HG03442 (cell line): ENCODE measurements at regions not wholly inside any gene's neighbourhood (a gene's known extent, or its start where the extent isn't known, plus 50 kb on each side); places are given as distances from the start of the nearest gene placed in this dataset.

Experiments used
- ATAC-seq: cut with Tn5 transposase; IDR thresholded peaks from one replicate; pipeline ENCODE4 v1.9.1; 2021; ENCODE audit warnings: mild to moderate bottlenecking, moderate library complexity; ENCODE audit not compliant: unreplicated experiment

GRCh38 chr20:40925829-40926510, 102.7 kb upstream of the TOP1 start:
- no peak for ATAC-seq

DNA sequence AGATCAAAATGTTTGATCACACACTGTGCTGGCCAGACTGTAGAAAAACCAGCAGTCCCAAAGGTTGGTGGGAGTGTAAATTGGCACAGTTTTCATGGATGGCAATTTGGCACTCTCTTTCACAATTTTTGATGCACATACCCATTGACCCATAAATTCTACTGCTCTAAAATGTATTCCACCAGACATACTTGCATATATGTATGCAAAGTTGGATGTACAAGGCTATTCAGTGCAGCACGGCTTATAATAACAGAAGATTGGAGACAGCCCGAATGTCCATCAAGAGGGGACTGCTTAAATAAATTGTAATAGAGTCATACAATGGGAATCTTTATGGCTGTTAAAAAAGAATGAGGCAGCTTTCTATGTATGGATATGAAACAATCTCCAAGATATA, 101.7 kb upstream of the TOP1 start:
- no peak for ATAC-seq

DNA sequence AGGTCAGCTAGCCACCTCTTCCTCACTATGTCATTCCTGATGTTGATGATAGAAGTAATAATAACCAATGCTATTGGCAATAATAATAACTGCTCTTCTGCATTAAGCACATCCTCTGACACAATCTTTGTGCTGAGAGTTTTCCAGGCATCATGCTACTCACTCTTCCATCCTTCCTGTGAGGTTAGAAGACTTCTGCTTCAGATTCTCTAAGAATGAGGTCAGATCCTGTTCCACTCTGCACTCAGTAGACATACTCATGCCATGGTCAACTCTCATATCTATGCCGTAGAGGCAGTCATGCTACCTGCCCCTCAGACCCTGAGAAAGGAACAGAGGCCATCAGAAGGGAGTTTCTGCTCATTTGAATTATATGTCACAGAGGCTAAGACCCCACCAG, 98.1 kb upstream of the TOP1 start:
- ATAC-seq, result no peak

DNA sequence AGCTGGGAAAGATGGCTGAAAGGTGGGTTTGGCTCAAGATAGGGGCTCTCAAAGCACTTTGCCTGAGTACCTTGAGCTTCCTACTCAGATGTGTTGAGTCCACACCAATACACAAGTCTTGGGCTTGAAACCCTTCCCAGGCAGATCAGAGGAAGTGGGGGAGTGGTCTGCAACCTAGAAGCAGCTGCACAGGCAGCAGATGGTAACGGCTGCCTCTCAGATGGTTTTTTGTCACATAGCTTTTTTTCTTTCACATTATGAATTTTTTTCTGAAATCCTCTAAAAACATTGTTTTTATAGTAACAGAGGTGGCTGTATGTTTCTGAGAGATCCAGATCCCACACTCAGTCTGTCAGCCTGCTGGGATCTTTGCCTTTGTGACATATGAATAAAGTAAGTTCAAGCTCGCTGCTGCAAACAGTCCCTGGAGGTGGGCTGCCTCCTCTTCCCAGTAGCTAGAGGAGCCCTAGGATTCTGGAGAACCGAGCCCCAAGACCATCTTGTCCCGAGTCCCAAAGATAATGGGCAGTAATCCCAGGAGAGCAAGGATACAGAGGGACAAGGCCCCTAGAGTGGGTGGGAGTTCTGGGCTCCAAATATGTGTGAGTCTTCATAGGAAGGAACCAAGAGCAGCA, 97.1 kb upstream of the TOP1 start:
- no peak for ATAC-seq

DNA sequence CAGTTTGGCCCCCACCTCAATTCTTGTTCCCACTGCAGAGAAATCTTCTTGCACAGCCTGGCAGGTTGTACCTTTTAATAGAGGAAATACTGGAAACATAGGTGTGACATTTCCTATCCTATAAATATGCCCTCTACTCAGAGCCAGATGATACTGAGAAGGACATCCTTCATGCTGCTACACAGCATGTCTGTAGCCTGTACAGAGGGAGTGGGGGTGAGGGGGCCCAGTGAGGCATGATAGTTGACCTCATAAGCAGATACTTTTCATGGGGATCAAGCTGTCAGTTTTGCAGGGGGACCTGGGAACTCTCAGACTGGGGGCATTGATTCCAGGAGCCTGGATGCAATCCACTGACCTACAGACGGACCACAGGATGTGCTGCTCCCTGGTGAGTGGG, 96.2 kb upstream of the TOP1 start:
- ATAC-seq, result no peak

DNA sequence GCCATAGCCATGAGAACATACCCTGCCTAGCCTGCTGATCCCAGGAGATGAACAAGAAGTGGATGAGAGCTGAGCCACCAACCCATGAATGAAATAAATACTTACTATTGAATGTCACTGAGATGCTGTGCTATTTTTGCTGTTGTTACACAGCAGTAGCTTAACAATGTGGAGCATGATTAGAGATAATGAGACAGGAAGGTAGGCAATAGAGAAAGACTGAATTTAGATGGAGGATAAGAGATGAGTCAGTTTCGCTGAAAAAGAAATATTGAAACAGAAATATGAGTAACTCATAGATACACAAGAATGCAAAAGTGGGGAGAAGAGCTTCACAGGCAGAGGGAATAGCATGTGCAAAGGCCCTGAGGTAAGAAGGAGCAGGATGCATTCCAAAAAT, 94.9 kb upstream of the TOP1 start:
- ATAC-seq, result no peak

GRCh38 chr20:40938020-40938419, 90.6 kb upstream of the TOP1 start:
- no peak for ATAC-seq

GRCh38 chr20:40939667-40940066, 89.0 kb upstream of the TOP1 start:
- ATAC-seq, result no peak

- no peak for ATAC-seq
These were observed 87.5 kb upstream of the TOP1 start for GRCh38 chr20:40941133-40941610.

GRCh38 chr20:40942006-40942405, 86.6 kb upstream of the TOP1 start:
- no peak for ATAC-seq

- no peak for ATAC-seq
These were observed 85.8 kb upstream of the TOP1 start for GRCh38 chr20:40942775-40943174.

- no peak for ATAC-seq
These were observed 85.0 kb upstream of the TOP1 start for GRCh38 chr20:40943591-40943990.

DNA sequence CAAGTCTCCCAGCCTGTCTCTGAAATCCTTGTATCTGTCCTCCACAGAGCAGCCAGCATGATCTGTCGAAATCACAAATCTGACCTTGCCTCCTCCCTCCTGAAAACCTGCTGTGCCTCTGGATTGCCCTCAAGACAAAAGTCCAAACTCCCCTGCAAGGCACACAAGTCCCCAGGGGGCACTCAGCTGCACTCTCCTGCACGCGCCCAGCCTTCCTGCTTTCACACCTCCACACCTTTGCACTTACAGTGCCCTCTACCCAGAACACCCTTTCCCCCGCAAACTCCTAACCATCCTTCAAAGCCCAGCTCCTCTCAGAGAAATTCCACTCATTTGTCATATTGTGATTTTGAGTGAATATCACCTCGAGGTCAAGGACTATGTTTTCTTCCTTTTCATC, 83.4 kb upstream of the TOP1 start:
- no peak for ATAC-seq

DNA sequence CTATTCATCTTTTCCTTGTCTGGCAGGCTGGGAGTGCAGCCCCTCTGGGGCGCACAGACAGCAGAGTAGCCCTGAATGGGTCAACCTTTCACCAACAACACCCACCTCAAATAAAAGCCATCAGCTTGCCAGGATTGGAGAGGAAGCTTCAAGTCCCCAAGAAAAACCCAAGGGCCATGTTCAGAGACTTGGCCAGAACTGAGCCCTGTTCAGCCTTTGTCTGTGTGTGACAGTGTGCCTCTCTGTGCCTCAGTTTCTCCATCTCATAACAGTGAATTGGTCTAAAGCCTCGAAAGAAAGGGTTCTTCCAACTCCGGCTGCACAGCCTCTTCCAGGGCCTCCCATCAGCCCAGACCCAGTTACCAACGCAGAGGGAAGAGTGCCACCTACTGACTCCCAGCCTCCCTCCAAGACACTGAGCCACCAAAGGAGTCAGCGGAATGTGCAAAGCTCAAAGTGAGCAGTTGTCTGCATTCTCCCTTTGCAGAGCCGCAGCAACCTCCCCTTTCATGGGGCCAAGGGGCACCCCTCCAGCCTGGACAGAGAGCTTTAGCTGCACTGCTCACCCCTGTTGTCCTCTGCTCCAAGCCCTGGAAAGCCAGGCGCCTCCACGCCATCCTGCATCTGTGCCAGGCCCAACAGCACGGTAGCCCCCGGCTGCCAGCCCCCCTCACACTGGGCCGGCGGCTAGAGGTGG, 82.7 kb upstream of the TOP1 start:
- no peak for ATAC-seq

DNA sequence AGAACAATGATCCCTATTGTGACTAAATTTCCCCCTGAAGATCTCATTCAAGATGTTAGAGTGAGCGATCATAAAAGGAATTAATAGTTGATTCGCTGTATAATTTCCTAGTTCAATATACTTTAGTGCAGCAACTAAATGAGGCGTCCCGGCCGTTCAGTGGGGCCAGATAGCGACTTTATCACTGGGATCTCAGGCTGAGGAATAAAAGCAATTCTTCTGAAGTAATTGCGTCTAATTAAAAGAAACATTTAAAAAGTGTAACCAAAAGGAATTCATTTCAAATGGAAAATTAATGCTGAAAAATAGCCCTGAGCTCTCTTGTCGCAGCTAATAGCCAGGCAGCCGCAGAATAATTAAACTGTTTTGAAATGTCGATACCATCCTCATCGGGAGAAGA, 82.2 kb upstream of the TOP1 start:
- ATAC-seq, result no peak

GRCh38 chr20:40948465-40949267, 80.0 kb upstream of the TOP1 start:
- no peak for ATAC-seq

GRCh38 chr20:40949346-40949745, 79.3 kb upstream of the TOP1 start:
- no peak for ATAC-seq

DNA sequence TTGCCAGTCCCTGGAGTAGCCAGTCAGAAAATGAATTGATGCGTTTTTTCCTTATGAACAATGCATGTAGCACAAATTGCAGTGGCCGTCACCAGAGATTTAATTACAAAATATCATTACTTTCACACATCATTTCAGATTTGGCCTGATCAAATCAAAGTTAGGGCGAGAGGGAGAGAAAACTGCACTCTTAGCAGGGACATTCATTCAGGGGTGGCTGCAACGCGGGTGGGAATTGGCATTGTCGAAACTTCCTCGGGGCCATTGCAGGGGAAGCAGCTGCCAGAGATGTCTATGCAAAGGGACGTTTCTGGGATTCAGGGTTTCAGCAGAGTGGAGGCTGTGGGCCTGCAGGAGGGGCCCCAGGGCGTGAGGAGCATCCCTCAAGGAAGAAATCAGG, 76.5 kb upstream of the TOP1 start:
- no peak for ATAC-seq

GRCh38 chr20:40953416-40953815, 75.2 kb upstream of the TOP1 start:
- ATAC-seq, result no peak

DNA sequence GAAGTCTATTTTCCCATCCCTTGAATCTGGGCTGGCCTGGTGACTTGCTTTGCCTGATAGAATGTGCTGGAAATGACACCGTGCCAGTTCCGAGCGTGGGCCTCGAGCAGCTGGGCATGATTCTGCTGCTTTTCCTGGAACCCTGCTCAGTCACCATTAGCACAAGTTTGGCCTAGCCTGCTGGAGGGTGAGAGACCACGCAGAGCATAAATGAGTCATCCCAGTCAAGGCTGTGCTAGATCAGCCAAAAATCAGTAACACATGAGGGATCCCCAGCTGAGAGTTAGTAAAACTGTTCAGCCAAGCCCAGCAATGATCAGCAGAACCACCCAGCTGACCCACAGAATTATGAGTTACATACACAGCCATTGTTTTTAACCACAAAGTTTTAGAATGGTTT, 74.8 kb upstream of the TOP1 start:
- no peak for ATAC-seq

- ATAC-seq, result no peak
These were observed 74.0 kb upstream of the TOP1 start for GRCh38 chr20:40954521-40955165.
